IPS-15b (cell line): ENCODE measurements at regions not wholly inside any gene's neighbourhood (a gene's known extent, or its start where the extent isn't known, plus 50 kb on each side); places are given as distances from the start of the nearest gene placed in this dataset.
A peak's percentile ranks its signal among the peaks of the same experiment; 100 is the strongest.
"Not testable (repeated sequence)": the region's sequence is repeated elsewhere in the genome, so short reads cannot be mapped to it uniquely, and the experiment has no call there.

Source experiments
- H3K27me3 ChIP-seq: one replicate; pipeline ENCODE4 v1.6.1; 2013; ENCODE audit warnings: low read length; ENCODE audit not compliant: control insufficient read depth, insufficient read depth
- H3K36me3 ChIP-seq: one replicate; pipeline ENCODE4 v1.6.1; 2013; ENCODE audit warnings: low read length; ENCODE audit not compliant: control insufficient read depth, insufficient read depth
- H3K4me1 ChIP-seq: one replicate; pipeline ENCODE4 v1.6.1; 2013; ENCODE audit warnings: mild to moderate bottlenecking, low read length; ENCODE audit not compliant: control insufficient read depth, insufficient read depth
- H3K4me3 ChIP-seq: one replicate; pipeline ENCODE4 v1.5.1; 2013; ENCODE audit warnings: low read depth, low read length
- H3K9ac ChIP-seq: one replicate; pipeline ENCODE4 v1.6.1; 2013; ENCODE audit warnings: low read depth, mild to moderate bottlenecking, low read length
- H3K9me3 ChIP-seq: one replicate; pipeline ENCODE4 v1.6.1; 2013; ENCODE audit warnings: mild to moderate bottlenecking, low read length; ENCODE audit not compliant: control insufficient read depth, insufficient read depth

- peaks cover 13% of the 10 kb centered on the region for H3K27me3 ChIP-seq
- H3K9me3 ChIP-seq: peaks cover 15% of the 10 kb centered on the region
- H3K4me3 ChIP-seq: peak overlapping the region; percentile 38
- no peaks in the 10 kb centered on the region for H3K36me3 ChIP-seq
- no peak overlapping the region for H3K9ac ChIP-seq
- H3K4me1 ChIP-seq: peaks cover 18% of the 10 kb centered on the region
Observed at GRCh38 chr6:170006071-170006899, 254.9 kb downstream of the ERMARD start.

GRCh38 chr6:170005665-170006064 is 254.2 kb downstream of the ERMARD start:
- Histone ChIP-seq H3K36me3 (no peaks in the 10 kb centered on the region), H3K9me3 (peaks cover 17% of the 10 kb centered on the region), H3K4me3 (no peak overlapping the region), H3K4me1 (peaks cover 18% of the 10 kb centered on the region), H3K9ac (no peak overlapping the region), H3K27me3 (peaks cover 13% of the 10 kb centered on the region)

- no peaks in the 10 kb centered on the region for H3K36me3 ChIP-seq
- H3K4me3 ChIP-seq: no peak overlapping the region
- peaks cover 17% of the 10 kb centered on the region for H3K9me3 ChIP-seq
- peaks cover 13% of the 10 kb centered on the region for H3K27me3 ChIP-seq
- H3K4me1 ChIP-seq: peaks cover 18% of the 10 kb centered on the region
- no peak overlapping the region for H3K9ac ChIP-seq
Observed at GRCh38 chr6:170004585-170005210, 253.3 kb downstream of the ERMARD start.

- H3K9me3 ChIP-seq: peaks cover 17% of the 10 kb centered on the region
- peaks cover 13% of the 10 kb centered on the region for H3K27me3 ChIP-seq
- H3K36me3 ChIP-seq: no peaks in the 10 kb centered on the region
- H3K4me1 ChIP-seq: peaks cover 18% of the 10 kb centered on the region
- H3K4me3 ChIP-seq: no peak overlapping the region
- no peak overlapping the region for H3K9ac ChIP-seq
Observed at GRCh38 chr6:170003451-170004160, 252.2 kb downstream of the ERMARD start.

- no peak overlapping the region for H3K4me3 ChIP-seq
- H3K9me3 ChIP-seq: peaks cover 17% of the 10 kb centered on the region
- H3K9ac ChIP-seq: no peak overlapping the region
- H3K27me3 ChIP-seq: peaks cover 13% of the 10 kb centered on the region
- no peaks in the 10 kb centered on the region for H3K36me3 ChIP-seq
- peaks cover 13% of the 10 kb centered on the region for H3K4me1 ChIP-seq
Observed at GRCh38 chr6:170003027-170003426, 251.6 kb downstream of the ERMARD start.

- not testable (repeated sequence) for H3K4me1 ChIP-seq, H3K36me3 ChIP-seq
- peaks cover 17% of the 10 kb centered on the region for H3K9me3 ChIP-seq
Observed at GRCh38 chr6:170001782-170002181, 250.4 kb downstream of the ERMARD start.

GRCh38 chr6:170000071-170000843 is 248.8 kb downstream of the ERMARD start:
- Histone ChIP-seq H3K4me1 (no peaks in the 10 kb centered on the region), H3K4me3 (no peak overlapping the region), H3K9me3 (peaks cover 17% of the 10 kb centered on the region), H3K27me3 (no peaks in the 10 kb centered on the region), H3K9ac (no peak overlapping the region), H3K36me3 (no peaks in the 10 kb centered on the region)

More at GRCh38 chr6:170001782-170002181, 250.4 kb downstream of the ERMARD start:
- H3K9ac ChIP-seq, H3K4me3 ChIP-seq: not testable (repeated sequence)
- peaks cover 13% of the 10 kb centered on the region for H3K27me3 ChIP-seq

GRCh38 chr6:169999367-169999766 is 247.9 kb downstream of the ERMARD start:
- no peak overlapping the region for H3K4me3 ChIP-seq
- no peaks in the 10 kb centered on the region for H3K4me1 ChIP-seq
- no peaks in the 10 kb centered on the region for H3K36me3 ChIP-seq
- H3K9me3 ChIP-seq: peaks cover 11% of the 10 kb centered on the region
- H3K27me3 ChIP-seq: no peaks in the 10 kb centered on the region
- H3K9ac ChIP-seq: no peak overlapping the region

- Histone ChIP-seq H3K4me3 (no peak overlapping the region), H3K9ac (no peak overlapping the region), H3K27me3 (no peaks in the 10 kb centered on the region), H3K36me3 (no peaks in the 10 kb centered on the region), H3K9me3 (peaks cover 8% of the 10 kb centered on the region), H3K4me1 (no peaks in the 10 kb centered on the region)
Observed at GRCh38 chr6:169998457-169998856, 247.0 kb downstream of the ERMARD start.

- Histone ChIP-seq H3K4me3 (no peak overlapping the region), H3K27me3 (no peaks in the 10 kb centered on the region), H3K4me1 (no peaks in the 10 kb centered on the region), H3K9ac (no peak overlapping the region), H3K36me3 (no peaks in the 10 kb centered on the region), H3K9me3 (peaks cover 6% of the 10 kb centered on the region)
Observed at GRCh38 chr6:169997930-169998218, 246.5 kb downstream of the ERMARD start.

- no peaks in the 10 kb centered on the region for H3K36me3 ChIP-seq
- no peak overlapping the region for H3K4me3 ChIP-seq
- no peaks in the 10 kb centered on the region for H3K4me1 ChIP-seq
- H3K9me3 ChIP-seq: peaks cover 5% of the 10 kb centered on the region
- H3K27me3 ChIP-seq: no peaks in the 10 kb centered on the region
- H3K9ac ChIP-seq: no peak overlapping the region
Observed at GRCh38 chr6:169997187-169997929, 245.9 kb downstream of the ERMARD start.
